Body of pancreas (tissue), 4 donors: ENCODE measurements at regions not wholly inside any gene's neighbourhood (a gene's known extent, or its start where the extent isn't known, plus 50 kb on each side); places are given as distances from the start of the nearest gene placed in this dataset.

Experiments
- ATAC-seq: fragments of 150-250 bp; one replicate; pipeline ENCODE4 v1.9.1; 2016
- DNase-seq, 4 donors: peaks; one replicate each; pipeline ENCODE4 v3.0.0-alpha.2; 2019
- H3K27ac ChIP-seq, 4 donors: fragments of 200-600 bp; sonication (generic); 1 replicate in 3 of 4; 2 replicates in 1 of 4; pipeline versions ENCODE4 v1.5.1 to v1.6.1; 2016 to 2019; ENCODE audit warnings: mild to moderate bottlenecking in 1 of 4, mixed read lengths in 1 of 4, moderate library complexity in 1 of 4
- H3K27me3 ChIP-seq, 2 donors: fragments of 200-600 bp; sonication (generic); one replicate each; pipeline ENCODE4 v1.6.0; 2016; ENCODE audit warnings: mild to moderate bottlenecking in 1 of 2
- H3K36me3 ChIP-seq, 2 donors: fragments of 200-600 bp; sonication (generic); replicated peaks in 1 of 2; 2 replicates each; pipeline ENCODE4 v1.5.1; 2016; ENCODE audit warnings: low read depth in 2 of 2; ENCODE audit not compliant: insufficient read depth in 1 of 2
- H3K4me1 ChIP-seq: fragments of 200-600 bp; sonication (generic); one replicate; pipeline ENCODE4 v1.6.0; 2016
- H3K4me3 ChIP-seq, 2 donors: fragments of 200-600 bp; sonication (generic); 1 replicate in 1 of 2; 2 replicates in 1 of 2; pipeline ENCODE4 v1.5.1; 2016 to 2019
- H3K9me3 ChIP-seq, 3 donors: fragments of 200-600 bp; sonication (generic); 1 replicate in 2 of 3; 2 replicates in 1 of 3; pipeline ENCODE4 v1.5.1; 2016
- POLR2A ChIP-seq, 3 donors: fragments of 450-650 bp; IDR thresholded peaks; one replicate each; pipeline ENCODE4 v1.6.1; 2016; ENCODE audit warnings: antibody characterized with exemption in 3 of 3, mild to moderate bottlenecking in 2 of 3
- WGBS, 2 donors: methylation state at CpG; one replicate each; pipeline ENCODE4 v1.1.5; 2017; 5-methylcytosine and 5-hydroxymethylcytosine counted together
- intact Hi-C: fragments of 100-400 bp; cut with DNase I; formaldehyde crosslinking; loops from one replicate; pipeline ENCODE4 v1.15.1; 2023
- TF ChIP-seq, protein P1 (sequence below), 7 experiments: fragments of 450-650 bp in 4 of 7; fragments of 200-600 bp in 3 of 7; sonication (generic) in 3 of 7; IDR thresholded peaks; one replicate each; pipeline ENCODE4 v1.5.1; 2016 to 2019; ENCODE audit warnings: antibody characterized with exemption in 7 of 7

DNA sequence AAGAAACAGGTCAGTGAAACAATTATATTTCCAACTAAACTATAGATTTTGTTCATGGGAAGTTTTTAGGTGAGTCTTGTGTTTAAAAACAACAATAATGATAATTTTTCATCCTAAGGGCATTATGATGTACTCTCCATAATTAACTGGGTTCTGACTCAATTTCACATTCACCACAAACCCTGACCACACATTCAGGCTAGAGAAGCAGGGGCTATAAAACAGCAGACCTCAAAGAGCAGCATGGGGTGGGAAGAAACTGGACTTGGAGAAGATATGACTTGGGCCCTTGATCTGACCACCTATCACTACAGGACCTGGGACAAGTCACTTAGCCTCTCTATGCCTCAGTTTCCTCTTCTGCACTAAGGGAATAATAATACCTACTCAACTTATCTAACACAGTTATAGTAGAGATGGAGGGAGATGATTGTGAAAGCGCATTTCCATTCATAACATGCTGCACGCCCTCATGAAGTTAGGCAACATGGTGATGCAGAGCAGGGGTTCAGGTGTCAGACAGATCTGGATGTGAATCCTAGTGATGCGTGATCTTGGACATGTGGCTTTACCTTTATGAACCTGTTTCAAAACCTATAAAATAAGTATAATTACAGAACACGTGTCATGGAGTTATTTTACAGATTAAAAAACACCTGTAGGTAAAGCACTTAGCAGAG, 63.0 kb upstream of the ACP3 start:
- no peak for DNase-seq
- no peak for TF ChIP-seq POLR2A (IDR thresholded peaks at IDR 0.05)
- ATAC-seq = no peak
- no peaks in the 10 kb centered on the region for H3K36me3 ChIP-seq
- no peaks in the 10 kb centered on the region for H3K27me3 ChIP-seq
- no peak overlapping the region for H3K4me3 ChIP-seq
- intact Hi-C loops = loop anchor here (5.0 kb wide), 1 partner anchor 93 kb away; no protein-coding TSS in a partner anchor
- H3K9me3 ChIP-seq = no peaks in the 10 kb centered on the region
- H3K27ac ChIP-seq = no peak overlapping the region
- WGBS, 2 donors = 59 to 62% methylated on average over 4 of the region's 4 CpGs
- no peaks in the 10 kb centered on the region for H3K4me1 ChIP-seq

DNA sequence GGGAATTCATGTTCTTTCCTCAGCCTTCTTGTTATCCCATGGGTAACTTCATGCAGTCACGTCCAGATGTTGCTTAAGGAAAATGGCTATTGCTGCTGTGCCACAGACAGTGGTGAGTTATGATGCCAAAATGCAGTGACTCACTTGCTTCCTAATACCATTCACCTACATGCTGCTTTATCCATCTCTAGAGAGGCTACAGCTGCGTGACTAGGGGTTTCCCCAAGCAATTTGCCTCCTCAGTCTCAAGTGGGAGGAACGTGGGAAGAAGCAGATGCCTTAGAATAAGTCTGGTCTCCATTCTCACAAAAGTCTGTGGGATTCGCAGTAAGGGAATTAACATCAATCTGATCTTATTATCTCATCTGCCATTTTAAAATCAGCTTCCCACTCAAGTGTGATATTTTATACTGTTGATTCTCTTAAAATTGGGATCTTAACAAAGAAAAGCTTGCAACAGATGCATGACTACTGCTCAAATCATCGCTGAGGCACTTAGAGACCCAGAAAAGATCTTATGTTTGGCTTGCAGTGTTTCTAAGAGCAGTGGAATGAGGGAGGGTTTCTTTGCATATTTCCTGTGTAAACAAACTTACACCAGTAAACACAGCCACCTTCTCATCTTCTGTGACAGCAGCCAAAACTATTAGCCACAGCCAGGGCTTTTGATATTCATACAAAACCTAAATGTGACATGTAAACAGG, 62.0 kb upstream of the ACP3 start:
- DNase-seq (no peak), ATAC-seq (peak; percentile 33)
- WGBS, 2 donors = 58 to 68% methylated on average over 5 of the region's 5 CpGs
- H3K9me3 ChIP-seq = no peaks in the 10 kb centered on the region
- TF ChIP-seq POLR2A (IDR thresholded peaks at IDR 0.05) = no peak
- TF ChIP-seq, protein P1, sequence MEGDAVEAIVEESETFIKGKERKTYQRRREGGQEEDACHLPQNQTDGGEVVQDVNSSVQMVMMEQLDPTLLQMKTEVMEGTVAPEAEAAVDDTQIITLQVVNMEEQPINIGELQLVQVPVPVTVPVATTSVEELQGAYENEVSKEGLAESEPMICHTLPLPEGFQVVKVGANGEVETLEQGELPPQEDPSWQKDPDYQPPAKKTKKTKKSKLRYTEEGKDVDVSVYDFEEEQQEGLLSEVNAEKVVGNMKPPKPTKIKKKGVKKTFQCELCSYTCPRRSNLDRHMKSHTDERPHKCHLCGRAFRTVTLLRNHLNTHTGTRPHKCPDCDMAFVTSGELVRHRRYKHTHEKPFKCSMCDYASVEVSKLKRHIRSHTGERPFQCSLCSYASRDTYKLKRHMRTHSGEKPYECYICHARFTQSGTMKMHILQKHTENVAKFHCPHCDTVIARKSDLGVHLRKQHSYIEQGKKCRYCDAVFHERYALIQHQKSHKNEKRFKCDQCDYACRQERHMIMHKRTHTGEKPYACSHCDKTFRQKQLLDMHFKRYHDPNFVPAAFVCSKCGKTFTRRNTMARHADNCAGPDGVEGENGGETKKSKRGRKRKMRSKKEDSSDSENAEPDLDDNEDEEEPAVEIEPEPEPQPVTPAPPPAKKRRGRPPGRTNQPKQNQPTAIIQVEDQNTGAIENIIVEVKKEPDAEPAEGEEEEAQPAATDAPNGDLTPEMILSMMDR (IDR thresholded peaks at IDR 0.05) = no peak
- no peaks in the 10 kb centered on the region for H3K27me3 ChIP-seq
- intact Hi-C loops = loop anchor here (5.0 kb wide), 1 partner anchor 77 kb away; no protein-coding TSS in a partner anchor
- no peaks in the 10 kb centered on the region for H3K4me1 ChIP-seq
- no peak overlapping the region for H3K4me3 ChIP-seq
- no peak overlapping the region for H3K27ac ChIP-seq
- no peaks in the 10 kb centered on the region for H3K36me3 ChIP-seq

DNA sequence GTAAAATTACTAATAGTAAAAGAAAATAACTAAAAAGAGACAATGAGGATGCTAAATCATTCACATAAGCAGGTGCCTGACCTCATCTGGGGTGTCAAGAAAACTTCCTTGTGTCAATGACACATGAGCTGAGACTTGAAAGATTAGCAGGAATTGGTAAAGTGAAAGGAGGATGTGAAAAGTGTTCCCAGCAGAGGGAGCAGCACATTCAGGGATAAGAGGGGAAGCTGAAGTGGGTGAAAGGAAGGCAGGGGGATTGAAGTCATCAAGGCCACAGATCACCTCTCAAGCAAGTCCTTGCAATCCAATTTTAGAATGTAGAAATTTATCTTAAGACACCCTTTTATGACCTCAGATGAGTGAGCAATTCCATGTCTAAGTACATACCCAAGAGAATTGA, 60.2 kb upstream of the ACP3 start:
- no peaks in the 10 kb centered on the region for H3K27me3 ChIP-seq
- no peaks in the 10 kb centered on the region for H3K4me1 ChIP-seq
- H3K27ac ChIP-seq = no peak overlapping the region
- TF ChIP-seq POLR2A (IDR thresholded peaks at IDR 0.05) = no peak
- TF ChIP-seq, protein P1 (IDR thresholded peaks at IDR 0.05) = peak; percentile 25 to 85 (median 44)
- intact Hi-C loops = loop anchor here (5.0 kb wide), 1 partner anchor 75 kb away; no protein-coding TSS in a partner anchor
- no peaks in the 10 kb centered on the region for H3K9me3 ChIP-seq
- ATAC-seq = peak; percentile 59
- H3K4me3 ChIP-seq = no peak overlapping the region
- peak; percentile 13 to 61 (median 36) for DNase-seq
- H3K36me3 ChIP-seq = no peaks in the 10 kb centered on the region

DNA sequence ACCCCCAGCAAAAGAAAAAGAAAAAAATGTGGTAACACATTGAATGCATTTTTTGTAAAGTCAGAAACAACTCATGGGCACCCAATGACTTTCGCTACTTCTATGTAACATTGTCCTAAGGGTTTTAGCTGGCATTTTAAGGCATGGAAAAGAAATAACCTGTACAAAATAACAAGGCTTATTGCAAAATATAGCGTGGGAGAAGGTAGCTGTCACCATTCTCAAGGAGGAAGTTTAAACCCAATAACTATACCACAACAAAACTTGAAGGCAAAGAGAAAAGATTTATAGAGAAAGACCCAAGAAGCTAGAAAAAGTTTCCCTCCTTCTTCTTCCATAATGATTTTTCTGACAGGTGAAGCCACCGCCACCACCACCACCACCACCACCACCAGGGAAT, 55.7 kb upstream of the ACP3 start:
- H3K27me3 ChIP-seq = no peaks in the 10 kb centered on the region
- WGBS, 2 donors = 81 to 94% methylated on average over 3 of the region's 3 CpGs

DNA sequence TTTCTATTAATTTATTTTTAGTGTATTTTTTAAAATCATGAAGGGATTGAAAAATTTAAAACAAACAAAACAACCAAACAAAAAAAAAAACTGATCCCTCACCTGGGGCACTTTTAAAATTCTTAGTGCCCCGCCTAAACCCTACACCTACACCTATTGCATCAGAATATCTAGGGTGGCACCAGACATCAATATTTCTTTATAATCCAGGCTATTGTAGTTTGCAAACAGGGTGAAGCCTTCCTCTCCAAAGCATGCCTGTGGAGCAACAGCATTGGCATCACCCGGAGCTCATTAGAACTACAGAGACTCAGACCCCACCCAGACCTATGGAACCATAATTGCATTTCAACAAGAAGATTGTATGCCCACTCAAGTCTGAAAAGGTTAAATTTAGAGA, 54.9 kb upstream of the ACP3 start:
- no peak overlapping the region for H3K4me3 ChIP-seq
- no peak for TF ChIP-seq POLR2A (IDR thresholded peaks at IDR 0.05)
- TF ChIP-seq, protein P1 (IDR thresholded peaks at IDR 0.05) = no peak
- no peaks in the 10 kb centered on the region for H3K4me1 ChIP-seq
- intact Hi-C loops = no loop called here
- ATAC-seq (no peak), DNase-seq (no peak)
- WGBS, 2 donors = 87 to 94% methylated on average over 2 of the region's 2 CpGs
- no peaks in the 10 kb centered on the region for H3K9me3 ChIP-seq
- no peak overlapping the region for H3K27ac ChIP-seq
- no peaks in the 10 kb centered on the region for H3K36me3 ChIP-seq
- H3K27me3 ChIP-seq = no peaks in the 10 kb centered on the region

More for the DNA sequence above, 55.7 kb upstream of the ACP3 start:
- Histone ChIP-seq H3K4me1 (no peaks in the 10 kb centered on the region), H3K9me3 (no peaks in the 10 kb centered on the region), H3K27ac (no peak overlapping the region), H3K36me3 (no peaks in the 10 kb centered on the region), H3K4me3 (no peak overlapping the region)
- no peak for TF ChIP-seq POLR2A (IDR thresholded peaks at IDR 0.05)
- TF ChIP-seq, protein P1 (IDR thresholded peaks at IDR 0.05) = no peak
- DNase-seq (no peak), ATAC-seq (no peak)
- intact Hi-C loops = no loop called here
